K562 (cell line): ENCODE measurements at regions not wholly inside any gene's neighbourhood (a gene's known extent, or its start where the extent isn't known, plus 50 kb on each side); places are given as distances from the start of the nearest gene placed in this dataset.

Experiments
- ATAC-seq: fragments of 200-7000 bp; cut with Tn5 transposase; 3 replicates; pipeline ENCODE4 v1.9.1; 2020; ENCODE audit warnings: moderate library complexity
- BruUV-seq: library from RNA; stranded (reverse); fragments of 400-500 nt; replicated peaks from 2 replicates; lab custom pipeline; 2021; lab: Mats Ljungman, UMichigan
- CTCF ChIA-PET: fragments of 300-600 bp; formaldehyde crosslinking; extraction: SDS; loops from one replicate; lab custom pipeline; 2021; ENCODE audit warnings: low intra/inter-chr PET ratio; lab: Yijun Ruan, JAX
- POLR2A ChIA-PET: fragments of 300-600, 350-650 bp; sonication (Branson Sonifier 250); formaldehyde crosslinking; extraction: SDS; loops from one replicate; lab custom pipeline; 2021; ENCODE audit warnings: antibody characterized with exemption, inconsistent platforms; lab: Yijun Ruan, JAX
- DNase-seq, 4 experiments: peaks; one replicate each; pipeline versions ENCODE4 v3.0.0 to v3.0.0-alpha.2; 2011 to 2018; ENCODE audit warnings: low spot score in 3 of 4, mixed read lengths in 3 of 4; ENCODE audit errors: extremely low read depth in 1 of 4
- FAIRE-seq: peaks from 2 replicates; lab custom pipeline; 2011; peaks lifted over from hg19 to GRCh38; lab: Jason Lieb, UNC
- H2AFZ ChIP-seq: 2 replicates; pipeline ENCODE4 v1.6.0; 2011; ENCODE audit warnings: low read depth, low read length, control low read depth, inconsistent platforms
- H3K27ac ChIP-seq: fragments of 200-600 bp; 3 replicates; pipeline ENCODE4 v1.8.0; 2011; ENCODE audit warnings: low read depth, mild to moderate bottlenecking, control low read depth, inconsistent platforms, low read length, moderate library complexity, mixed read lengths; ENCODE audit errors: extremely low read depth
- H3K27me3 ChIP-seq, 2 experiments: fragments of 300-600 bp in 1 of 2; 2 replicates in 1 of 2; 3 replicates in 1 of 2; pipeline versions ENCODE4 v1.6.0 to v1.8.0; 2011; ENCODE audit warnings: inconsistent platforms in 2 of 2, low read length in 2 of 2, mild to moderate bottlenecking in 1 of 2, mixed read lengths in 1 of 2, moderate library complexity in 1 of 2; ENCODE audit not compliant: control insufficient read depth in 2 of 2, insufficient read depth in 2 of 2
- H3K36me3 ChIP-seq: fragments of 300-600 bp; 3 replicates; pipeline ENCODE4 v1.8.0; 2011; ENCODE audit warnings: mild to moderate bottlenecking, low read length, inconsistent platforms; ENCODE audit not compliant: control insufficient read depth, insufficient read depth
- H3K4me1 ChIP-seq, 2 experiments: fragments of 200-600 bp in 1 of 2; replicated peaks in 1 of 2; 2 replicates in 1 of 2; 3 replicates in 1 of 2; pipeline versions ENCODE4 v1.5.1 to v1.8.0; 2011; ENCODE audit warnings: inconsistent platforms in 2 of 2, low read length in 2 of 2, mild to moderate bottlenecking in 1 of 2, mixed read lengths in 1 of 2, moderate library complexity in 1 of 2; ENCODE audit not compliant: control insufficient read depth in 2 of 2, insufficient read depth in 2 of 2
- H3K4me2 ChIP-seq: 2 replicates; pipeline ENCODE4 v1.6.1; 2011; ENCODE audit warnings: low read length, control low read depth, inconsistent platforms, mixed read lengths; ENCODE audit not compliant: insufficient read depth
- H3K4me3 ChIP-seq: fragments of 200-600 bp; sonication (generic), shearing (Covaris generic); 2 replicates; pipeline ENCODE4 v1.5.1; 2016; ENCODE audit warnings: control low read depth, inconsistent platforms
- H3K79me2 ChIP-seq: fragments of 200-600 bp; 3 replicates; pipeline ENCODE4 v1.8.0; 2011; ENCODE audit warnings: low read length, inconsistent platforms; ENCODE audit not compliant: control insufficient read depth, insufficient read depth
- H3K9ac ChIP-seq, 2 experiments: 2 replicates each; pipeline versions ENCODE4 v1.6.0 to v1.6.1; 2011; ENCODE audit warnings: low read depth in 2 of 2, low read length in 2 of 2, control low read depth in 1 of 2, inconsistent platforms in 1 of 2, mild to moderate bottlenecking in 1 of 2, mixed read lengths in 1 of 2; ENCODE audit not compliant: insufficient read depth in 1 of 2
- H3K9me1 ChIP-seq: one replicate; pipeline ENCODE4 v1.6.0; 2011; ENCODE audit warnings: inconsistent platforms, mild to moderate bottlenecking, low read length, moderate library complexity; ENCODE audit not compliant: control insufficient read depth, insufficient read depth
- H3K9me3 ChIP-seq: replicated peaks from 2 replicates; pipeline ENCODE4 v1.5.1; 2011; ENCODE audit warnings: low read depth, low read length, inconsistent platforms; ENCODE audit not compliant: control insufficient read depth, insufficient read depth
- H4K20me1 ChIP-seq: replicated peaks from 2 replicates; pipeline ENCODE4 v1.6.1; 2011; ENCODE audit warnings: low read length, inconsistent platforms, mixed read lengths; ENCODE audit not compliant: control insufficient read depth, insufficient read depth
- CEBPB ChIP-seq: fragments of 450-650 bp; IDR thresholded peaks from 2 replicates; pipeline ENCODE4 v1.6.1; 2016; ENCODE audit warnings: missing genetic modification characterization, missing compliant biosample characterization
- E2F3 ChIP-seq: fragments of 250-450 bp; sonication (Bioruptor Pico); IDR thresholded peaks from 2 replicates; pipeline ENCODE4 v1.4.0; 2020; ENCODE audit warnings: mild to moderate bottlenecking
- EWSR1 ChIP-seq: fragments of 450-650 bp; IDR thresholded peaks from 2 replicates; pipeline ENCODE4 v1.6.1; 2018; ENCODE audit warnings: borderline replicate concordance, mild to moderate bottlenecking, low read depth, moderate library complexity; ENCODE audit not compliant: partially characterized antibody
- FOXA1 ChIP-seq: fragments of 450-650 bp; IDR thresholded peaks from 2 replicates; pipeline ENCODE4 v1.6.1; 2016; ENCODE audit warnings: mild to moderate bottlenecking, borderline replicate concordance
- ILF3 ChIP-seq: fragments of 450-650 bp; IDR thresholded peaks from 2 replicates; pipeline ENCODE4 v1.6.1; 2018; ENCODE audit warnings: antibody characterized with exemption, mild to moderate bottlenecking, moderate library complexity, borderline replicate concordance
- MYNN ChIP-seq, 2 experiments: sonication (generic); formaldehyde crosslinking in 1 of 2; IDR thresholded peaks; 2 replicates each; pipeline versions ENCODE4 v1.5.0 to v1.6.1; 2016 to 2020; ENCODE audit warnings: antibody characterized with exemption in 1 of 2, missing genetic modification reagents in 1 of 2
- PHTF2 ChIP-seq: fragments of 250-450 bp; sonication (Bioruptor Pico); IDR thresholded peaks from 2 replicates; pipeline ENCODE4 v1.5.0; 2021; ENCODE audit warnings: mild to moderate bottlenecking
- SRSF3 ChIP-seq: fragments of 200-400 bp; formaldehyde crosslinking; IDR thresholded peaks from 2 replicates; pipeline ENCODE4 v1.6.1; 2016; ENCODE audit warnings: mild to moderate bottlenecking, low read length, moderate library complexity; ENCODE audit not compliant: insufficient read depth
- TBP ChIP-seq: optimal IDR thresholded peaks from 2 replicates; pipeline ENCODE3; 2011; ENCODE audit warnings: low read depth, low read length, improper control_type of control experiment
- THAP12 ChIP-seq: fragments of 250-450 bp; sonication (Bioruptor Pico); IDR thresholded peaks from 2 replicates; pipeline ENCODE4 v1.9.0; 2021; ENCODE audit warnings: mild to moderate bottlenecking, inconsistent platforms
- ZFP91 ChIP-seq: sonication (generic); formaldehyde crosslinking; IDR thresholded peaks from 2 replicates; pipeline ENCODE4 v1.8.0; 2022; ENCODE audit warnings: mild to moderate bottlenecking, missing genetic modification reagents
- WGBS: fragments of 100-300 bp; shearing (Covaris generic); methylation state at CpG from one replicate; pipeline ENCODE4 v1.1.6; 2016; ENCODE audit warnings: low coverage, mixed read lengths; ENCODE audit not compliant: insufficient coverage; ENCODE audit errors: missing lambda C conversion rate; 5-methylcytosine and 5-hydroxymethylcytosine counted together
- in situ Hi-C: fragments of 300-500 bp; cut with MboI; formaldehyde crosslinking; loops from 4 replicates; pipeline ENCODE4 v1.15.0; 2018; ENCODE audit warnings: inconsistent platforms, mixed read lengths
- intact Hi-C: fragments of 100-400 bp; cut with micrococcal nuclease; formaldehyde crosslinking; loops from 2 replicates; pipeline ENCODE4 v1.14.2; 2022
- TF ChIP-seq, protein P1 (sequence below): fragments of 450-650 bp; formaldehyde crosslinking; IDR thresholded peaks from 2 replicates; pipeline ENCODE4 v1.4.0; 2020; ENCODE audit warnings: mild to moderate bottlenecking, moderate library complexity

- no peaks in the 10 kb centered on the region for H3K9me1 ChIP-seq
- in situ Hi-C loops (no loop called here), intact Hi-C loops (no loop called here)
- FAIRE-seq (no peak), DNase-seq (no peak), ATAC-seq (no peak)
- peaks cover 0 to 7% of the 10 kb centered on the region in 2 experiments; a peak in 3 of 5 replicates for H3K27me3 ChIP-seq
- TF ChIP-seq, protein P1, sequence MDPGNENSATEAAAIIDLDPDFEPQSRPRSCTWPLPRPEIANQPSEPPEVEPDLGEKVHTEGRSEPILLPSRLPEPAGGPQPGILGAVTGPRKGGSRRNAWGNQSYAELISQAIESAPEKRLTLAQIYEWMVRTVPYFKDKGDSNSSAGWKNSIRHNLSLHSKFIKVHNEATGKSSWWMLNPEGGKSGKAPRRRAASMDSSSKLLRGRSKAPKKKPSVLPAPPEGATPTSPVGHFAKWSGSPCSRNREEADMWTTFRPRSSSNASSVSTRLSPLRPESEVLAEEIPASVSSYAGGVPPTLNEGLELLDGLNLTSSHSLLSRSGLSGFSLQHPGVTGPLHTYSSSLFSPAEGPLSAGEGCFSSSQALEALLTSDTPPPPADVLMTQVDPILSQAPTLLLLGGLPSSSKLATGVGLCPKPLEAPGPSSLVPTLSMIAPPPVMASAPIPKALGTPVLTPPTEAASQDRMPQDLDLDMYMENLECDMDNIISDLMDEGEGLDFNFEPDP (CRISPR knock-in tag), result no peak
- TF ChIP-seq THAP12 (CRISPR knock-in tag) (no peak), EWSR1 (no peak), TBP (no peak), ILF3 (no peak), E2F3 (CRISPR knock-in tag) (no peak), ZFP91 (no peak), MYNN (IDR thresholded peaks at IDR 0.05) (no peak), MYNN (CRISPR knock-in tag; IDR thresholded peaks at IDR 0.05) (no peak), PHTF2 (CRISPR knock-in tag) (no peak), FOXA1 (no peak), SRSF3 (no peak), CEBPB (no peak)
- no peak overlapping the region for H3K9ac ChIP-seq
- no peaks in the 10 kb centered on the region for H3K36me3 ChIP-seq
- H3K9me3 ChIP-seq, result no peaks in the 10 kb centered on the region
- 4% methylated on average over 5 of the region's 12 CpGs for WGBS
- POLR2A ChIA-PET, result no interaction called here
- H3K4me2 ChIP-seq, result no peak overlapping the region
- BruUV-seq, result no TSS peak
- H4K20me1 ChIP-seq, result no peaks in the 10 kb centered on the region
- no peak overlapping the region for H3K27ac ChIP-seq
- no peak overlapping the region for H2AFZ ChIP-seq
- H3K4me1 ChIP-seq, result no peaks in the 10 kb centered on the region; a peak in 1 of 5 replicates
- CTCF ChIA-PET, result no interaction called here
- H3K4me3 ChIP-seq, result no peak overlapping the region
- no peaks in the 10 kb centered on the region for H3K79me2 ChIP-seq
Observed at GRCh38 chr10:131736321-131736980, 164.4 kb upstream of the PPP2R2D start.
